ENCODE measurements at regions not wholly inside any gene's neighbourhood (a gene's known extent, or its start where the extent isn't known, plus 50 kb on each side); places are given as distances from the start of the nearest gene placed in this dataset.
"Not testable (repeated sequence)": the region's sequence is repeated elsewhere in the genome, so short reads cannot be mapped to it uniquely, and the experiment has no call there.

DNA sequence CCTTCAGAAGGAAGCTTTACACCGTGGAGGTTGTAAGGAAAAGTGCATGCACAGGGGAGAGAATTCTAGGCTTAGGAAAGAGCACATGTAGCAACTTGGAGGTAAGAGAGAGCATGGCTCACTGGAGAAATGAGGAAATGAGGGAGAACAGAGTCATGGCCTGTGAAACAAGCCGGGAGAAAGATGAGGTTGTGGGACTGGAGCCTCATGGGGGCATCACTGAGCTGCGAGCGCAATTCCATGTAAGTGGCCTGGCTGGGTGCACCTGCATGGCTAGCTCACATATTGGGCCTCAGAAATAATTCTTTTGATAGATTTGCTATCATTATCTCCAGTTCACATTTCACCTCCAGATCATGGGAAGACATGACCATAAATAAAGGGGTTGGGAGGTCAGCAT lies 785.5 kb upstream of the RAB6C start:
- DNase-seq (ENCODE audit: low read depth), result no peak

DNA sequence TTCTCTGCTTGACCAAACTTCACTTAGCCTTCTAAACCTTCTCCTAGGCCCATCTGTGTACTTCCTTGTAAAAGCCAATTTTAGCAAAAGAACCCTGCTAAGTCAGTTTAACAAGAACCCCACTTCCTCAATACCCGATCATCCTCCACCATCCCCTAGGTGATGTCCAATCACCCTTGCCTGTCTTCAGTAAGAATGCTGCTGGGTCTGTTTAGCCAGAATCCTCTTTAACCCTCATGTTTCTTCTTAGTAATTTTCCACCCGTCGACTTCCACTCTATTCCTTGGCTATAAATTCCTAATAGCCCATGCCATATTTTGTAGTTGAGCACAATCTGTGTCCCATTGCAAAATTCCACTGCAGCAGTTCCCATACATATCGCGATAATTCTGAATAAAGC lies 780.0 kb upstream of the RAB6C start:
- no peak for DNase-seq (ENCODE audit: low read depth)

- DNase-seq (ENCODE audit: low read depth), result no peak
These were observed 777.8 kb upstream of the RAB6C start for GRCh38 chr2:129201696-129202095.

GRCh38 chr2:129203331-129203730 lies 776.1 kb upstream of the RAB6C start:
- DNase-seq (ENCODE audit: low read depth), result no peak

DNA sequence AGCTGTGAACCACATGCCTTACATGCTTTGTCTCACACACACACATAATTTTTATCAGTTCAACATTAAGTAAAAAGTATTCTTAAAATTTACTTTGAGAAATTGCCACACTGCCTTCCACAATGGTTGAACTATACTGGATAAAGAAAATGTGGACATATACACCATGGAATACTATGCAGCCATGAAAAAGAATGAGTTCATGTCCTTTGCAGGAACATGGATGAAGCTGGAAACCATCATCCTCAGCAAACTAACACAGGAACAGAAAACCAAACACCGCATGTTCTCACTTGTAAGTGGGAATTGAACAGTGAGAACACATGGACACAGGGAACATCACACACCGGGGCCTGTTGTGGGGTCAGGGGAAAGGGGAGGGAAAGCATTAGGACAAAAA lies 774.9 kb upstream of the RAB6C start:
- DNase-seq (ENCODE audit: low read depth), result not testable (repeated sequence)

- no peak for DNase-seq (ENCODE audit: low read depth)
These were observed 774.3 kb upstream of the RAB6C start for GRCh38 chr2:129205176-129205575.

DNA sequence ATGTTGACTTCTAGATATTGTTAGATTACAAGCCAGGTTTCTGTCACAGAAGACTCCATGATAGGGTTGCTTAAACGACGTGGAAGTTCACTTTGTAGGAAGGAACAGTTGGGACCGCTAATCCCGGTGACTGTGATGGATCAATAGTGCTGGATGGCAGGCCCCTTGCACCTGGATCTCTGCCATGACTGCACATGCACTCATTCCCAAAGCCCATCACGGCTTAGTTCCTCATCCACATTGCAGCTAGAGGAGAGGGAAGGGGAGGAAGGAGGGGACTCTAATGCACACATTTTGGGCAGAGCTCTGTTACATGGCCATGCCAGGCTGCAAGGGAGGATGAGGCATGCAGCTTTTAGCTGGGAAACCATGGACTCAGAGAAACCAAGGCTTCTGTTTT lies 773.7 kb upstream of the RAB6C start:
- DNase-seq (ENCODE audit: low read depth), result no peak

DNA sequence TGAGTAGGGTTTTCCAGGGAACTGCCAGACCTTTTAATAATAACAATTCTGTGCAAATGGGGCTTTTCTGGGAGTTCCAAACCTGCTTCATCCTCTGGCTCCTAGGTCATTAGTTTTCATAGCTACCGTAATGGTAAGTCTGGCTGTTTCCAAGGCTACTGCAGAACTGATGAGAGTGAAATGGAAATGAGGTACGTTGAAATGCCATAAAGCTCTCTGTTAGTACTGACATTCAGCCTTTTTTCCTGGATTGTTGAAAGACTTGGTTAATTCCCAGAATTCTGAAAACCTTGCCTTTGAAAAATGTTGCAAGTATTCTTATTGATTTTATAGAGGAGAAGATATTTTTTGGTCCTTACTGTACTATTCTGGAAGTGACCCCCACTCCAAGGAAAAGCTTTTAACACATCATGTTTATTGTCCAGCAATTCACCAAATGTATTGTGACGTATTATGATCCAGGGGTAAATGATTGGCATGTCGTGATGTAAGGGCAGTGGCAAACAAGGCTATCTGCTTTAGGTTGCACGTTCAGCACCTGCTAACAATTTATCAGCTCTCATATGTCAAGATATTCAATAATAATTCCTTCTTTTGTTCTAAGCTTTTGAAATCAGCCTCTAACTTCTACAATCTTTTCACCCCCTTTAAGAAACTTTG lies 767.0 kb upstream of the RAB6C start:
- DNase-seq (ENCODE audit: low read depth), result no peak

- no peak for DNase-seq (ENCODE audit: low read depth)
These were observed 755.4 kb upstream of the RAB6C start for GRCh38 chr2:129224022-129224421.

DNA sequence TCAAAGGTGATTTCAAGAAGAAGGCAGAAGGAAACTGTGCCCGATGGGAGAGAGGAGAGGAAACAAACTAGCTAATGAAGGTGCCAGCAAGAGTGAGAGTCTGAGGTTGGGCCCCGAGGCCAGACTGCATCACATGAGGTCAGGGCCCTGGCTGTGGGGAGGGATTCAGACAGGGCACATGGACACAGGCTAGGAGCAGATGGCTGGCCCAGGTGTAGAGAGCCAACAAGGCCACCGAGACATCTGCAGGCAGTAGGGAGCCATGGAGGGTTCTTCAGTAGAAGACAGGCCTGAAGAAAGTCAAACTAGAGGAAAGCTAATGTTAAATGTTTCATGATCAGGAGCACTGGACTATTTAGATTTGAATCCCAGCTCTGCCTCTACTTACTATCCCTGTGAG lies 755.0 kb upstream of the RAB6C start:
- DNase-seq (ENCODE audit: low read depth), result no peak

DNA sequence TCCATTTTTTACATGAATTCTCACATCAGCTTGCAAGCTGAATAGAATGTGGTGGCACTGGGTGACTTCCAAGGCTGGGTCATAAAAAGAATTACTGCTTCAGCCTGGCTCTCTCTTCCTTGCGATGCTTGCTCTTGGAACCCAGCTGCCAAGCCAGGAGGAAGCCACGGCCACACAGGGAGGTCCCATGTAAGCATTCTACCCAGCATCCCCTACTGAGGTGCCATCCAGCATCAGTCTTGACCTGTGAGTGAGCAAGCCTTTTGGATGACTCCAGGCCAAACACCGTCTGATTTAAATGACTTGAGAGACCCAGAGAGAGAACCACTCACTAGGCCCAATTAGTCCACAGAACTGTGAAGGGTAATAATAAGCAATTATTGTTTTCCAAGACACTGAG lies 750.3 kb upstream of the RAB6C start:
- DNase-seq (ENCODE audit: low read depth), result no peak

GRCh38 chr2:129229830-129230441 lies 749.5 kb upstream of the RAB6C start:
- no peak for DNase-seq (ENCODE audit: low read depth)

- DNase-seq (ENCODE audit: low read depth), result no peak
These were observed 747.5 kb upstream of the RAB6C start for GRCh38 chr2:129231924-129232323.

GRCh38 chr2:129233166-129233565 lies 746.3 kb upstream of the RAB6C start:
- DNase-seq (ENCODE audit: low read depth), result no peak

GRCh38 chr2:129233751-129234406 lies 745.6 kb upstream of the RAB6C start:
- no peak for DNase-seq (ENCODE audit: low read depth)

GRCh38 chr2:129236601-129237000 lies 742.9 kb upstream of the RAB6C start:
- DNase-seq (ENCODE audit: low read depth), result no peak

GRCh38 chr2:129237966-129238725 lies 741.3 kb upstream of the RAB6C start:
- DNase-seq (ENCODE audit: low read depth), result no peak

DNA sequence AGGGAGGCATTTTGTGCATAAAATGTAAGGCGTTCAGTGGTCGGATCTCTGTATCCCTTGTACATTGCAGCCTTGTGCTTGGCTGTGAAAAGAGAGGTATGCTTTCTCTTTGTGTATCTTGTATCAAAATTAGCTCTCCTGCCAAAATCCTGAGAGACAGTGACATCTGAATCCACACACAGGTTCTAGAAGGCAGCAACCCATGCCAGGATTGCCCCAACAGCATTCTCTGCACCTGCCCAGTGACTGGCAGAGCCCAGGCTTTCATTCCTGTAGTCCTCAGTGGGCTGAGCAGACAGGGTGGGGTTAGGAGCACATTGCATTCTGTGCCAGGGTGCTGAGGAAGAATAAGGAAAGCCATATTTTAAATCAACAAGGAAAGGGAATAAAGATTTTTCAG lies 740.3 kb upstream of the RAB6C start:
- no peak for DNase-seq (ENCODE audit: low read depth)

DNA sequence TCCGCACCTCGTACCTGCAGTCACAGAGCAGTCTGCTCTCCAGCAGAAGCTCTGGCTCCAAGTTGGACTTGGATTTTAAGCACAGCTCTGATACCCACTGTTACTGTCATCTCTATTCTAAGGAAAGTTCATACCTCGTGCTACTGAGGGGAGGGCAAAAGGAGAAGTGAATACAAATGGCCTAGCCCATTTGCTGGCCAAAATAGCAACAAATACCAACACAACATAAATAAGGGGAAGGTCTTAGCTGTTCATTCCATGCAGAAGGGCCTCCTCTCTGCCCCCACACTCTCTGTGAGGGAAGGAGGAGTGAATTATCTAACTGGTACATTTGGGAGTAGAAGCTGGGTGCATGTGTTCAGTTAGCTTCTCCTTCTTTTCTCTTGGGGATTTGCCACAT lies 739.4 kb upstream of the RAB6C start:
- no peak for DNase-seq (ENCODE audit: low read depth)

- DNase-seq (ENCODE audit: low read depth), result no peak
These were observed 737.2 kb upstream of the RAB6C start for GRCh38 chr2:129242269-129242668.

- no peak for DNase-seq (ENCODE audit: low read depth)
These were observed 731.7 kb upstream of the RAB6C start for GRCh38 chr2:129247751-129248150.

GRCh38 chr2:129248198-129248597 lies 731.3 kb upstream of the RAB6C start:
- no peak for DNase-seq (ENCODE audit: low read depth)
